Activated CD4-positive, alpha-beta memory T cell treated with anti-CD3 and anti-CD28 coated beads, Interleukin-2, amount 10 ng/mL, durations not matched to agents 7 days and 5 days (primary cell): ENCODE measurements at regions not wholly inside any gene's neighbourhood (a gene's known extent, or its start where the extent isn't known, plus 50 kb on each side); places are given as distances from the start of the nearest gene placed in this dataset.

ENCODE experiments used
- CTCF ChIA-PET: fragments of 350-600 bp; sonication (Branson Sonifier 250); formaldehyde crosslinking; loops from one replicate; lab custom pipeline; 2021; ENCODE audit warnings: antibody characterized with exemption, inconsistent platforms; lab: Charles Lee
- POLR2A ChIA-PET: fragments of 350-600 bp; sonication (Branson Sonifier 250); formaldehyde crosslinking; loops from one replicate; lab custom pipeline; 2021; ENCODE audit warnings: antibody characterized with exemption; lab: Charles Lee
- DNase-seq: peaks from one replicate; pipeline ENCODE4 v3.0.0-alpha.2; 2020
- H3K27ac Mint-ChIP-seq: one replicate; pipeline ENCODE4 v1.8.0; 2021; ENCODE audit warnings: mild to moderate bottlenecking, mixed read lengths
- H3K27me3 Mint-ChIP-seq: one replicate; pipeline ENCODE4 v1.8.0; 2021; ENCODE audit warnings: mixed read lengths
- H3K36me3 Mint-ChIP-seq: one replicate; pipeline ENCODE4 v1.8.0; 2021; ENCODE audit warnings: low read depth, mixed read lengths
- H3K4me1 Mint-ChIP-seq: one replicate; pipeline ENCODE4 v1.8.0; 2021; ENCODE audit warnings: mixed read lengths
- H3K4me3 Mint-ChIP-seq: one replicate; pipeline ENCODE4 v1.8.0; 2021; ENCODE audit warnings: mild to moderate bottlenecking, mixed read lengths
- H3K9me3 Mint-ChIP-seq: one replicate; pipeline ENCODE4 v1.8.0; 2021; ENCODE audit warnings: mixed read lengths

GRCh38 chr1:58358346-58358745, 188.2 kb downstream of the OMA1 start:
- ChIA-PET POLR2A (no interaction called here), CTCF (no interaction called here)
- Mint-ChIP-seq H3K27me3 (peaks cover 3% of the 10 kb centered on the region), H3K9me3 (no peaks in the 10 kb centered on the region), H3K4me1 (no peaks in the 10 kb centered on the region), H3K27ac (no peak overlapping the region), H3K36me3 (no peaks in the 10 kb centered on the region), H3K4me3 (no peak overlapping the region)
- DNase-seq, result no peak

DNA sequence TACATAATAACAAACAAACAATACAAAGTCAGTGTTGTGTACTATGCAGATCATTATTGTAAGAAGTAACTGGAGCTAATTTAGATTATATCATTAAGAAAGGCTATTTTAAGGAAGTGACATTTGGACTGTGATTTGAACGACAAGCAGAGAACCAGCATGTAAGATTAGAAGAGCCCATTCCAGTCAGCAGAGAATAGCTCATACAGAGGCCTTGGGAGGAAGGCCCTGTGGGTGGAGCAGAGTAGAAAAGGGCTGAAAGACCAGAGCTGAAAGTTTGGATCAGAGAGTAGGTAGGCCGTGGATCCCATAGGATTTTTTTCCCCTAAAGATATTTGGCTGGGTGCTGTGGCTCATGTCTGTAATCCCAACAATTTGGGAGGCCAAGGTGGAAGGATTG, 190.1 kb downstream of the OMA1 start:
- ChIA-PET POLR2A (no interaction called here), CTCF (no interaction called here)
- Mint-ChIP-seq H3K27me3 (peaks cover 3% of the 10 kb centered on the region), H3K4me1 (no peaks in the 10 kb centered on the region), H3K4me3 (no peak overlapping the region), H3K36me3 (no peaks in the 10 kb centered on the region), H3K27ac (no peak overlapping the region), H3K9me3 (peaks cover 1% of the 10 kb centered on the region)
- DNase-seq, result no peak

DNA sequence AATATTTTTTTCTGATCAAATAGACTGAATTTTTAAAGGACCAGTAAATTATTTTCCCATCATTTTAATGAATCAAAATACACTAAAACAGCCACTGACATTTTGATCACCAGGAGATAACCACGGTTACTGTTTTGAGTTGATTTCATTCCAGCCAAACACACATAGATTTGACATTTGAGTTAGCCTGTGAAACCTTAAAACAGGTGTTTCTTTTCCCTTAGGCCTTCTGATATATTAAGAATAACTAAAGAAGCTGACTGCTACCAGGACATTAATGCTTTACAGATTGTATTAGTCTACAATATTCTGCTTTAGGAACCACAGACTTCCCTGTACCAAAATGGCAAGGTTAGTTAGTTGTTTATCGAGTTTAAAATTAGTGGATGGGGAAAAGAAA, 193.4 kb downstream of the OMA1 start:
- no peak for DNase-seq
- H3K9me3 Mint-ChIP-seq, result peaks cover 5% of the 10 kb centered on the region

DNA sequence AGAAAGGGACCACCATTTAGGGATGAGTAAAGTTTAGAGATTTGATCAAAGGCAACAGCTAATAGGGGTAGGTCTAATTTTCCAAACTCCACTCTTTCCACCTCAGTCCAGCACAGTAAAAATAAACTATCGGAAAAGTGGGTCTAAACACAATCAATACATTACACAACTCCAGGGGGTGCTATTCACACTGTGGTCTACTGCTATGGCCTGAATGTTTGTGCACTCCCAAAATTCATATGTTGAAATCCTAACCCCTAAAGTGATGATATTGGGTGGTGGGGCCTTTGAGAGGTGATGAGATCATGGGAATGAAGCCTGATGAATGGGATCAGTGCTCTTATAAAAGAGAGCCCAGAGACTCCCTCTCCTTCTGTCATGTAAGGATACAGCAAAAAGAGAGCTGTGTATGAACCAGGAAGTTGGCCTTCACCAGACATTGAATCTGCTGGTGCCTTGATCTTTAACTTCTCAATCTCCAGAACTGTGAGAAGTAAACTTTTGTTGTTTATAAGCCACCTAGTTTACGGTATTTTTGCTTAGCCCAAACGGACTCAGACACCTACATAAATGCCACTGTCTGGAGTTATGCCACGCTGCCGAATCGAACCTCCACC, 193.9 kb downstream of the OMA1 start:
- POLR2A ChIA-PET, result no interaction called here
- CTCF ChIA-PET, result no interaction called here
- DNase-seq, result no peak
- Mint-ChIP-seq H3K4me1 (no peaks in the 10 kb centered on the region), H3K36me3 (no peaks in the 10 kb centered on the region), H3K9me3 (peaks cover 5% of the 10 kb centered on the region), H3K4me3 (no peak overlapping the region), H3K27ac (no peak overlapping the region), H3K27me3 (no peaks in the 10 kb centered on the region)

More for the DNA sequence above, 193.4 kb downstream of the OMA1 start:
- no peaks in the 10 kb centered on the region for H3K27me3 Mint-ChIP-seq
- H3K36me3 Mint-ChIP-seq, result no peaks in the 10 kb centered on the region
- no peaks in the 10 kb centered on the region for H3K4me1 Mint-ChIP-seq
- H3K4me3 Mint-ChIP-seq, result no peak overlapping the region
- no peak overlapping the region for H3K27ac Mint-ChIP-seq
- POLR2A ChIA-PET, result no interaction called here
- CTCF ChIA-PET, result no interaction called here

DNA sequence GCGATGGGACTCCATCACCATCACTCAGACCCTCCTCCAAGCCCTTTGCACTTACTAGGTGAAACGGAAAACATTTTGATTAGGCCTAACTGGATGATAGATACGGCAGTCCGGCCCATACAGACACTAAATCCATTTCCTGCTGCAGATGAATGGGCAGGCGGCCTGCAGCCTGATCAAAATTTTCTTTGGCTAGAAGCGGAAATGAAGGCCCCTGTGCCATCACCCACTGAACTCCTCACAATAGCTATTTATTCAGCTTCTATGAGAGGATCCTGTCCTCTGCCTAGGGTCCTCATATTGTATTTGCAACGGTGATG, 200.5 kb downstream of the OMA1 start:
- Mint-ChIP-seq H3K36me3 (no peaks in the 10 kb centered on the region), H3K27me3 (no peaks in the 10 kb centered on the region), H3K27ac (no peak overlapping the region), H3K4me1 (no peaks in the 10 kb centered on the region), H3K9me3 (peaks cover under 1% of the 10 kb centered on the region), H3K4me3 (no peak overlapping the region)
- ChIA-PET CTCF (no interaction called here), POLR2A (no interaction called here)
- no peak for DNase-seq

DNA sequence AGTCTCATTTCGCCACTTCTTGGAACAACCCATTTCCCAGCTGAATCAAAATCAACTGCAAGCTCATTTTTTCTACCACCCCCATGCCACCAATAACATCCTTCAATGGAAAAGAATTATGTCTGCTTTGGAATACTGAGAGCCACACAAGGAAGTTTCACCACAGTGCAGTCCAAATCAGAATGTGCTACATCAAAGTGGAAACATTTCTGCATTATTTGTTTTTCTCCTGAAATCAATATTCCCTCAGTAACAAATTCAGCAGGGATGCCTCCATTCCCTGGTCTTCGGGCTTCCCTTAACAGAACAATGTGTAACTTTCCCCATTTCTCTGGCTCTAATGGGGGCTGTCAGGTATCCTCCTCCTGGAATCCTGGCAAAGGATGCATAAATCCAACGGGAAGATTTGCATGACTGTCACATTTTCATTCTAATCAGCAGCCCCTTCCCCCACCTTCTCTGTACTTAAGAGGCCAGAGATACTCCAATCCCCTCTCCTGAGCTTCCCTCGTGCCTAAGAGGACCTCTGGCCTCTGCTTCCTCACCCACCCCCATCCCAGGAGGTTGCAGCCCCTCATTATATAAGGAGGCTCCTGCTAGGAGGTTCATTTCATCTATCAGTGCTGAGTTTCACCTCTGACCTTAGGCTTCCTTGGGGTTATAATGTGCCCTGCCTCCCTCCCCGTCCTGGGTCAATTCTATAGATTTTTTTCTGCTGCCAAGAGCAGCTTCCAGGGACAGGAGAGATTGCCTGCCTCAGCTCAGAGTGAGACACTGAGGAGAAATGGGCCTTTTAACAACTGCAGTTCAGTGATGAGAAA, 201.1 kb downstream of the OMA1 start:
- H3K9me3 Mint-ChIP-seq, result no peaks in the 10 kb centered on the region
- ChIA-PET POLR2A (no interaction called here), CTCF (no interaction called here)
- H3K27ac Mint-ChIP-seq, result no peak overlapping the region
- H3K4me3 Mint-ChIP-seq, result no peak overlapping the region
- H3K27me3 Mint-ChIP-seq, result no peaks in the 10 kb centered on the region
- no peak for DNase-seq
- no peaks in the 10 kb centered on the region for H3K36me3 Mint-ChIP-seq
- no peaks in the 10 kb centered on the region for H3K4me1 Mint-ChIP-seq

DNA sequence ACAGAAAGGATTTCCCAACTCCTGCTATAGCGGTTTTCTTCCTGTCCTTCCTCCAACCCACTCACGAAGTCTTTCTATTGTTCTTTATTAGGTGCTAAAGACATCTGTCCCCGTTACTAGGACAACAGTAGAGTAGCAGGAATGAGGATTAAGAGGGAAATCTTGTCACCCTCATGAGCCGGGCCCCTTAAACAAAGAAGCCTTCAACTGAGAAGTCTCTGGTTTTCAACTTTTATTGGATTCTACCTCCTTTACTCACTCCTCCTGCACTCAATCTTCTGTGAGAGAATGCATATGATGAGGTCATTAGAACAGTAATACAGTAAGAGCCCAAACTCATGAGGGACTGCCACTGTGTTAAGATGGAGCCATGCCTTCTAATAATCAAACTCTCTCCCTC, 206.3 kb downstream of the OMA1 start:
- DNase-seq, result no peak
- ChIA-PET POLR2A (no interaction called here), CTCF (no interaction called here)
- H3K4me1 Mint-ChIP-seq, result no peaks in the 10 kb centered on the region
- no peaks in the 10 kb centered on the region for H3K9me3 Mint-ChIP-seq
- H3K4me3 Mint-ChIP-seq, result no peak overlapping the region
- H3K27ac Mint-ChIP-seq, result no peak overlapping the region
- H3K27me3 Mint-ChIP-seq, result no peaks in the 10 kb centered on the region
- no peaks in the 10 kb centered on the region for H3K36me3 Mint-ChIP-seq

DNA sequence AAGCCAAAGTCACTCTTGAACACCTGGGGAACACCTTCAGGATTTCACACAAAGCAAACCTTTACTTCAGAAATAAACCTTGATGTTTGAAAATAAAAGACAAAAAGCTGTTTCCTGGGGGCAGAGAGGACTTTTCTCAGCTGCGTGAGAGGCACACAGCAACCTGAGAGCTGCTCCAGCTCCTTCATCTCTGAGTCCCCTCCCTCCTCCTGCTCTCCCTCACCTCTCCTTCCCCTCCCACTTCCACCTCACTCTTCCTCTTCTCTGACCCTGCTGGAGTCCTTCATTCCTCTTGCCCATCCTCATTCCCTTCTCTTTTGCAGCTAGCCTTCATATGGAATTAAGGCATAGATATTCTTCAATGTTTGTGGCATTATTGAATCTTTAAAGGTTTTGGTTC, 208.4 kb downstream of the OMA1 start:
- CTCF ChIA-PET, result no interaction called here
- POLR2A ChIA-PET, result no interaction called here
- no peak overlapping the region for H3K27ac Mint-ChIP-seq
- no peaks in the 10 kb centered on the region for H3K9me3 Mint-ChIP-seq
- no peaks in the 10 kb centered on the region for H3K36me3 Mint-ChIP-seq
- no peaks in the 10 kb centered on the region for H3K4me1 Mint-ChIP-seq
- no peak overlapping the region for H3K4me3 Mint-ChIP-seq
- H3K27me3 Mint-ChIP-seq, result no peaks in the 10 kb centered on the region
- DNase-seq, result no peak

DNA sequence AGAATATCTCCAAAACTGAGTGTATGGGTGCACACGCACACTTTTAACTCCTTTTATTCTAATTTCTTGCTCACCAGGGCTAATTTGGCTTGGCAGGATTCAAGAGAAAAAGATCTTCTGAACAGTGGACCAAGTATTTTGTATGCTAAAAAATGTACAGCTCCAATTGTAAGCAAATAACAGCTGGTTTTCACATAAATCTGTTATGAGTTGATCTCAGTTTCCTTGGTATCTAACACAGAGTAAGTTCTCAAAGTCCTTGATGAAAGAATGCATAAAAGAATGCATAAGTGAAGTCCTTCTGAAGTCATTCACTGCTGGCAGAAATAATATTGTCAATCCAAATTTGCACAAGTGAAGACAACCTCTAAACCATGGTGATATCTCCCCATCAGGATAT, 213.0 kb downstream of the OMA1 start:
- ChIA-PET POLR2A (no interaction called here), CTCF (no interaction called here)
- Mint-ChIP-seq H3K36me3 (no peaks in the 10 kb centered on the region), H3K4me3 (no peak overlapping the region), H3K4me1 (no peaks in the 10 kb centered on the region), H3K27ac (no peak overlapping the region), H3K9me3 (no peaks in the 10 kb centered on the region), H3K27me3 (no peaks in the 10 kb centered on the region)
- no peak for DNase-seq

DNA sequence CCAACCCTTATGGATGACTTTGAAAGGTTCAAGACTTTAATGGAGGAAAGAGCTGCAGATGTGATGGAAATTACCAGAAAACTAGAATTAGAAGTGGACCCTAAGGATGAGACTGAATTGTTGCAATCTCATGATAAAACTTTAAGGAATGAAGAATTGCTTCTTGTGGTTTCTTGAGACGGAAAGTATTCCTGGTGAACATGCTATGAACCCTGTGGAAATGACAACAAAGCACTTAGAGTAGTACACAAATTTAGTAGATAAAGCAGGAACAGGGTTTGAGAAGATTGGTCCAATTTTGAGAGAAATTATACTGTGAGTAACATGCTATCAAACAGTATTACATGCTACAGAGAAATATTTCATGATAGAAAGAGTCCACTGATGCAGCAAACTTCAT, 215.4 kb downstream of the OMA1 start:
- Mint-ChIP-seq H3K27me3 (no peaks in the 10 kb centered on the region), H3K27ac (no peak overlapping the region), H3K4me1 (no peaks in the 10 kb centered on the region), H3K4me3 (no peak overlapping the region), H3K9me3 (no peaks in the 10 kb centered on the region), H3K36me3 (no peaks in the 10 kb centered on the region)
- DNase-seq, result no peak
- CTCF ChIA-PET, result no interaction called here
- POLR2A ChIA-PET, result no interaction called here

- Mint-ChIP-seq H3K27ac (no peak overlapping the region), H3K27me3 (no peaks in the 10 kb centered on the region)
- POLR2A ChIA-PET, result no interaction called here
These were observed 220.7 kb downstream of the OMA1 start for GRCh38 chr1:58325866-58326265.

DNA sequence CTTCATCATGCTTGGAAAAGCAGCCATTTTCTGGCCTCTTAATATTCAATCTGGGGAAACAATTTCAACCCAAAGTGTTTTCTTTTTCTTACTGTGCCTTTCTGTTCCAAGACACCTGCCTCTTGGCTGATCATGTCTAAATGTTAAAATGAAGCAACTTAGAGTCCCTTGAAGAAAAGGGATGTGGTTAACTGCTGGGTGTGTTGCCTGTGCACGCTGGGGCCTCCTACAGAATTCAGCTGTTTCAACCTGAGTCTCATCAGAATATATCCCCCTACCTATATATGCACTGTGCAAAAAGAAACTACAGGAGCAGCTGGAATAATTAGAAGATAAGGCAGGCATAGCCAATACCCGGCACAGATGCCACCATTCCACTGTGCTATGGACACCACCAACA, 222.0 kb downstream of the OMA1 start:
- Mint-ChIP-seq H3K27me3 (no peaks in the 10 kb centered on the region), H3K4me1 (peaks cover 7% of the 10 kb centered on the region), H3K4me3 (no peak overlapping the region), H3K36me3 (no peaks in the 10 kb centered on the region), H3K9me3 (peaks cover 6% of the 10 kb centered on the region), H3K27ac (no peak overlapping the region)
- ChIA-PET POLR2A (no interaction called here), CTCF (no interaction called here)
- no peak for DNase-seq

More at GRCh38 chr1:58325866-58326265, 220.7 kb downstream of the OMA1 start:
- CTCF ChIA-PET, result no interaction called here
- DNase-seq, result no peak
- Mint-ChIP-seq H3K9me3 (peaks cover 6% of the 10 kb centered on the region), H3K4me3 (no peak overlapping the region), H3K36me3 (no peaks in the 10 kb centered on the region), H3K4me1 (peaks cover 7% of the 10 kb centered on the region)

DNA sequence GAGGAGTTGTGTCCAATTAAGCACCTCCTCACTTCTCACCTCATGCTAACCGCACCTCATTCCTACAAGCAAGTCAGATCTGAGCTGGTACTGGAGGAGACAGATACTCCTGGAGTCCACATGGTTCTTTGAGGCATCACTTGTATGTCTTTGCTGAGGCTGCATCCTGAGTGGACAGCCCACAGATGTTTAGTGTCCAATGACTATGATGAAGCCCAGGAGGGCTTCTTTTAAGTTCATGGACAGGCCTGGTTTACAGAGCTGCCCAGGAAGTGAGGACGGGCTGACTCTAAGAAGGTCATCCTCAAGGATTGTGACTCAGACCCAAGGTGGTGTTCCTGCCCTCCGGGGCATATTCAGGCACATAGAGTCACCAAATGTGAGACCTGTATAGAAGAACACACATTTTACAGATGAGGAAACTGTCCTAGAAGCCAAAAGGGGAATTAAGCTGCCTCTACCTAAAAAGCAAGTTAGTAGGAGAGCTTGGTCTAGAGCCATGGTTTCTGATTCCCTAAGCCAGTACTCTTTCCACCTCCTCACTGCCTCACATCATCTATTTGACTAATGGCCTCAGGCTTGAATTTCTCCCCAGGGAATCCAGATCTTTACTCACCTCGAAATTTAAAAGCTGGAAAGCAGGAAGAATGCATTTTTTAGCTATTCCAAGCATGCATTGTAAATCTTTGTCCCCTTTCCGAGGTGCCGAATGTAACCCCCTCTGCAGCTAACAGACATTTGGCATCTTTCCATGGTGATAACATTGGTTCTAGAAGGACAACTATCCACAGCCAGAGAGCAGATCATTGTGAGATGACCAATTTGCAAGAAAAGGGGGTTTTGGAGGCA, 228.1 kb downstream of the OMA1 start:
- Mint-ChIP-seq H3K27ac (no peak overlapping the region), H3K27me3 (no peaks in the 10 kb centered on the region), H3K4me1 (no peaks in the 10 kb centered on the region), H3K4me3 (no peak overlapping the region), H3K36me3 (no peaks in the 10 kb centered on the region), H3K9me3 (peaks cover 5% of the 10 kb centered on the region)
- no peak for DNase-seq
- POLR2A ChIA-PET, result no interaction called here
- CTCF ChIA-PET, result no interaction called here
